Loucy (cell line): ENCODE measurements at regions not wholly inside any gene's neighbourhood (a gene's known extent, or its start where the extent isn't known, plus 50 kb on each side); places are given as distances from the start of the nearest gene placed in this dataset.
"Not testable (repeated sequence)": the region's sequence is repeated elsewhere in the genome, so short reads cannot be mapped to it uniquely, and the experiment has no call there.

Experiments used
- H2AFZ ChIP-seq: fragments of 200-600 bp; sonication (generic); 2 replicates; pipeline ENCODE4 v1.6.0; 2016; ENCODE audit warnings: antibody characterized with exemption, mild to moderate bottlenecking, low read length, moderate library complexity
- H3F3A ChIP-seq: fragments of 200-600 bp; 2 replicates; pipeline ENCODE4 v1.6.0; 2016; ENCODE audit warnings: antibody characterized with exemption, low read depth, mild to moderate bottlenecking
- H3K27me3 ChIP-seq: fragments of 200-600 bp; sonication (generic); 2 replicates; pipeline ENCODE4 v1.6.1; 2014; ENCODE audit warnings: low read length, mild to moderate bottlenecking; ENCODE audit not compliant: insufficient read depth, poor library complexity, severe bottlenecking
- H3K36me3 ChIP-seq: fragments of 200-600 bp; sonication (generic); 2 replicates; pipeline ENCODE4 v1.6.1; 2016; ENCODE audit warnings: low read length; ENCODE audit not compliant: insufficient read depth
- H3K4me1 ChIP-seq: fragments of 200-600 bp; sonication (generic); 2 replicates; pipeline ENCODE4 v1.5.1; 2014; ENCODE audit warnings: low read length, mild to moderate bottlenecking; ENCODE audit not compliant: insufficient read depth, poor library complexity, severe bottlenecking
- H3K4me2 ChIP-seq: fragments of 200-600 bp; sonication (generic); 2 replicates; pipeline ENCODE4 v1.6.0; 2014; ENCODE audit warnings: antibody characterized with exemption, low read length, low read depth, mild to moderate bottlenecking; ENCODE audit not compliant: poor library complexity, severe bottlenecking
- H3K4me3 ChIP-seq: fragments of 200-600 bp; sonication (generic); 2 replicates; pipeline ENCODE4 v1.5.1; 2014; ENCODE audit warnings: low read length, mild to moderate bottlenecking, mixed read lengths; ENCODE audit not compliant: poor library complexity, severe bottlenecking
- H3K79me2 ChIP-seq: fragments of 200-600 bp; sonication (generic); 2 replicates; pipeline ENCODE4 v1.6.1; 2014; ENCODE audit warnings: low read length; ENCODE audit not compliant: insufficient read depth
- H3K9ac ChIP-seq: fragments of 200-600 bp; sonication (generic); 2 replicates; pipeline ENCODE4 v1.6.0; 2014; ENCODE audit warnings: mild to moderate bottlenecking, low read depth, low read length, moderate library complexity; ENCODE audit not compliant: poor library complexity, severe bottlenecking
- H3K9me2 ChIP-seq: fragments of 200-600 bp; sonication (generic); replicated peaks from 2 replicates; pipeline ENCODE4 v1.6.1; 2016; ENCODE audit warnings: low read depth, low read length, mixed read lengths
- H3K9me3 ChIP-seq: fragments of 200-600 bp; sonication (generic); 2 replicates; pipeline ENCODE4 v1.6.1; 2014; ENCODE audit warnings: mild to moderate bottlenecking, antibody characterized with exemption, low read length, low read depth; ENCODE audit not compliant: insufficient read depth
- H4K20me1 ChIP-seq: fragments of 200-600 bp; sonication (generic); 2 replicates; pipeline ENCODE4 v1.6.0; 2014; ENCODE audit warnings: antibody characterized with exemption, low read length, mild to moderate bottlenecking; ENCODE audit not compliant: insufficient read depth, poor library complexity, severe bottlenecking
- EZH2phosphoT487 ChIP-seq: fragments of 200-600 bp; IDR thresholded peaks from 2 replicates; pipeline ENCODE4 v1.6.1; 2018; ENCODE audit warnings: antibody characterized with exemption, mild to moderate bottlenecking, moderate library complexity, borderline replicate concordance
- TF ChIP-seq, protein P1 (sequence below): fragments of 200-600 bp; sonication (generic); conservative IDR thresholded peaks from 2 replicates; pipeline ENCODE4 v1.5.1; 2014; ENCODE audit warnings: mild to moderate bottlenecking, antibody characterized with exemption, low read length

DNA sequence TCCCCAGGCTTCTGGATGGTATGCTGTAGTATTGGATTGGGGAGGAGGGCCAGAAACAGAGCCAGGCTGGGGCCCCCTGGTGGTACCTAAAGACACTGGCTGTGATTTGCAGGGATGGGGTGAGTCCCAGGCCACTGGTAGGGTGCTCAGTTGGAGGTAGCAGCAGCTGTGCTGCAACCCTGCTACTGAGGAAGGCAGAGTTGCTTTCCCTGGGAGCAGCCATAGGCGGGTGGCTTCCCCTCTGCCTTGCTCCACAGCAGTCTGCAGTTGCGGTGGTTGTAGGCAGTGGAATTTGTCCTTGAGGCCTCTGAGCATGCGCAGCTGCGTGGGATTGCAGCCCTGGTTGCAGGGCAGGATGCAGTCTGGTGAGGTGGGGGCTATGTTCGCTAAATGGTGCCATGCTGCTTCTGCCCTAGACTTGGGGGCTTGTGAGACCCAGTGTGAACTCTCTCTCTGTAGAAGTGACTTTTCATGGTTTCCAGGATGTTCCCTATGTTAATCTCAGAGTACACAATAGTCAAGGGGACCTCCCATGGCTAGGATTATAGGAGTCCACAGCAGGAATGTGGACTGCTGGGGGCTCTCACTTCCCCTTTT lies 443.5 kb downstream of the XIRP2 start:
- no peaks in the 10 kb centered on the region for H3K9me2 ChIP-seq
- H3K4me2 ChIP-seq: no peak overlapping the region
- no peaks in the 10 kb centered on the region for H3K4me1 ChIP-seq
- no peaks in the 10 kb centered on the region for H3F3A ChIP-seq
- H2AFZ ChIP-seq: no peak overlapping the region
- H3K9me3 ChIP-seq: no peaks in the 10 kb centered on the region
- no peaks in the 10 kb centered on the region for H3K36me3 ChIP-seq
- H3K79me2 ChIP-seq: no peaks in the 10 kb centered on the region
- no peaks in the 10 kb centered on the region for H4K20me1 ChIP-seq
- H3K4me3 ChIP-seq: no peak overlapping the region
- H3K27me3 ChIP-seq: peaks cover 4% of the 10 kb centered on the region
- TF ChIP-seq EZH2phosphoT487: no peak
- TF ChIP-seq, protein P1, sequence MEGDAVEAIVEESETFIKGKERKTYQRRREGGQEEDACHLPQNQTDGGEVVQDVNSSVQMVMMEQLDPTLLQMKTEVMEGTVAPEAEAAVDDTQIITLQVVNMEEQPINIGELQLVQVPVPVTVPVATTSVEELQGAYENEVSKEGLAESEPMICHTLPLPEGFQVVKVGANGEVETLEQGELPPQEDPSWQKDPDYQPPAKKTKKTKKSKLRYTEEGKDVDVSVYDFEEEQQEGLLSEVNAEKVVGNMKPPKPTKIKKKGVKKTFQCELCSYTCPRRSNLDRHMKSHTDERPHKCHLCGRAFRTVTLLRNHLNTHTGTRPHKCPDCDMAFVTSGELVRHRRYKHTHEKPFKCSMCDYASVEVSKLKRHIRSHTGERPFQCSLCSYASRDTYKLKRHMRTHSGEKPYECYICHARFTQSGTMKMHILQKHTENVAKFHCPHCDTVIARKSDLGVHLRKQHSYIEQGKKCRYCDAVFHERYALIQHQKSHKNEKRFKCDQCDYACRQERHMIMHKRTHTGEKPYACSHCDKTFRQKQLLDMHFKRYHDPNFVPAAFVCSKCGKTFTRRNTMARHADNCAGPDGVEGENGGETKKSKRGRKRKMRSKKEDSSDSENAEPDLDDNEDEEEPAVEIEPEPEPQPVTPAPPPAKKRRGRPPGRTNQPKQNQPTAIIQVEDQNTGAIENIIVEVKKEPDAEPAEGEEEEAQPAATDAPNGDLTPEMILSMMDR: peak; percentile 58
- H3K9ac ChIP-seq: no peak overlapping the region

DNA sequence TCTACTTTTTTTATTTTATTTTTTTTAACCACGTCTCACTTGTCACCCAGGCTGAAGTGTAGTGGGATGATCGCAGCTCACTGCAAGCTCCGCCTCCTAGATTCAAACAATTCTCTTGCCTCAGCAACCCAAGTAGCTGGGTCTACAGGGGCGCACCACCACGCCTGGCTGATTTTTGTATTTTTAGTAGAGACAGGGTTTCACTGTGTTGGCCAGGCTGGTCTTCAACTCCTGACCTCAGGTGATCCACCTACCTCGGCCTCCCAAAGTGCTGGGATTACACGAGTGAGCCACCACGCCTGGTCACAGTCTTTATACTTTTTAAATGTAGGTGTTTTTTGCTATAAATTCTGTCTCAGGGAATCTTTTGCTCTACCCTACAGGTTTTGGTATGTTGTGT lies 440.5 kb downstream of the XIRP2 start:
- H3K9me2 ChIP-seq, H3F3A ChIP-seq, H3K79me2 ChIP-seq, H4K20me1 ChIP-seq, H3K27me3 ChIP-seq, H3K9ac ChIP-seq, H3K4me2 ChIP-seq, H3K36me3 ChIP-seq, H2AFZ ChIP-seq, H3K4me3 ChIP-seq, H3K9me3 ChIP-seq, H3K4me1 ChIP-seq: not testable (repeated sequence)

- Histone ChIP-seq H3F3A (no peaks in the 10 kb centered on the region), H2AFZ (no peak overlapping the region), H3K9ac (no peak overlapping the region), H3K9me2 (no peaks in the 10 kb centered on the region), H3K4me1 (no peaks in the 10 kb centered on the region), H3K79me2 (no peaks in the 10 kb centered on the region), H4K20me1 (no peaks in the 10 kb centered on the region), H3K36me3 (no peaks in the 10 kb centered on the region), H3K27me3 (peaks cover 3% of the 10 kb centered on the region), H3K4me2 (no peak overlapping the region), H3K9me3 (no peaks in the 10 kb centered on the region), H3K4me3 (no peak overlapping the region)
- TF ChIP-seq, protein P1: no peak
- TF ChIP-seq EZH2phosphoT487: no peak
Measured at GRCh38 chr2:167322795-167323194, 434.5 kb downstream of the XIRP2 start.

GRCh38 chr2:167318581-167318980 lies 430.3 kb downstream of the XIRP2 start:
- Histone ChIP-seq H2AFZ (no peak overlapping the region), H3K27me3 (no peaks in the 10 kb centered on the region), H3K4me2 (no peak overlapping the region), H3K4me3 (no peak overlapping the region), H3K9me2 (no peaks in the 10 kb centered on the region), H3F3A (no peaks in the 10 kb centered on the region), H3K4me1 (no peaks in the 10 kb centered on the region), H3K9me3 (no peaks in the 10 kb centered on the region), H3K36me3 (no peaks in the 10 kb centered on the region), H3K79me2 (no peaks in the 10 kb centered on the region), H3K9ac (no peak overlapping the region), H4K20me1 (no peaks in the 10 kb centered on the region)
- no peak for TF ChIP-seq EZH2phosphoT487
- TF ChIP-seq, protein P1: no peak
